Testis (tissue), 2 donors: ENCODE measurements at regions not wholly inside any gene's neighbourhood (a gene's known extent, or its start where the extent isn't known, plus 50 kb on each side); places are given as distances from the start of the nearest gene placed in this dataset.

Experiments
- DNase-seq: peaks from one replicate; pipeline ENCODE4 v3.0.0-alpha.2; 2019
- H3K27ac ChIP-seq, 2 donors: fragments of 200-600 bp; sonication (generic); one replicate each; pipeline ENCODE4 v1.5.1; 2019
- H3K27me3 ChIP-seq: fragments of 200-600 bp; sonication (generic); one replicate; pipeline ENCODE4 v1.5.1; 2019
- H3K36me3 ChIP-seq: fragments of 200-600 bp; sonication (generic); one replicate; pipeline ENCODE4 v1.5.1; 2017; ENCODE audit warnings: low read depth; ENCODE audit errors: missing control alignments
- H3K4me1 ChIP-seq: fragments of 200-600 bp; sonication (generic); one replicate; pipeline ENCODE4 v1.5.1; 2019
- H3K4me3 ChIP-seq, 2 donors: fragments of 200-600 bp; sonication (generic); one replicate each; pipeline ENCODE4 v1.5.1; 2017 to 2019
- H3K9me3 ChIP-seq: fragments of 200-600 bp; sonication (generic); one replicate; pipeline ENCODE4 v1.5.1; 2017
- POLR2A ChIP-seq: fragments of 450-650 bp; IDR thresholded peaks from one replicate; pipeline ENCODE4 v1.6.1; 2017; ENCODE audit warnings: antibody characterized with exemption, mild to moderate bottlenecking, moderate library complexity
- WGBS, 2 donors: methylation state at CpG; one replicate each; pipeline ENCODE4 v1.1.5; 2018; 5-methylcytosine and 5-hydroxymethylcytosine counted together
- intact Hi-C: fragments of 100-400 bp; cut with DNase I; formaldehyde crosslinking; loops from one replicate; pipeline ENCODE4 v1.15.1; 2023; ENCODE audit warnings: low total_unique reads
- TF ChIP-seq, protein P1 (sequence below), 3 experiments: fragments of 450-650 bp in 2 of 3; fragments of 200-600 bp in 1 of 3; sonication (generic) in 1 of 3; IDR thresholded peaks; one replicate each; pipeline ENCODE4 v1.5.1; 2016 to 2019; ENCODE audit warnings: antibody characterized with exemption in 3 of 3, mild to moderate bottlenecking in 2 of 3, moderate library complexity in 1 of 3

GRCh38 chr5:159844267-159845121 is 71.8 kb upstream of the ADRA1B start:
- Histone ChIP-seq H3K4me1 (no peaks in the 10 kb centered on the region), H3K27ac (no peak overlapping the region), H3K36me3 (no peaks in the 10 kb centered on the region), H3K4me3 (no peak overlapping the region), H3K9me3 (no peaks in the 10 kb centered on the region), H3K27me3 (no peaks in the 10 kb centered on the region)
- no peak for TF ChIP-seq POLR2A
- TF ChIP-seq, protein P1, sequence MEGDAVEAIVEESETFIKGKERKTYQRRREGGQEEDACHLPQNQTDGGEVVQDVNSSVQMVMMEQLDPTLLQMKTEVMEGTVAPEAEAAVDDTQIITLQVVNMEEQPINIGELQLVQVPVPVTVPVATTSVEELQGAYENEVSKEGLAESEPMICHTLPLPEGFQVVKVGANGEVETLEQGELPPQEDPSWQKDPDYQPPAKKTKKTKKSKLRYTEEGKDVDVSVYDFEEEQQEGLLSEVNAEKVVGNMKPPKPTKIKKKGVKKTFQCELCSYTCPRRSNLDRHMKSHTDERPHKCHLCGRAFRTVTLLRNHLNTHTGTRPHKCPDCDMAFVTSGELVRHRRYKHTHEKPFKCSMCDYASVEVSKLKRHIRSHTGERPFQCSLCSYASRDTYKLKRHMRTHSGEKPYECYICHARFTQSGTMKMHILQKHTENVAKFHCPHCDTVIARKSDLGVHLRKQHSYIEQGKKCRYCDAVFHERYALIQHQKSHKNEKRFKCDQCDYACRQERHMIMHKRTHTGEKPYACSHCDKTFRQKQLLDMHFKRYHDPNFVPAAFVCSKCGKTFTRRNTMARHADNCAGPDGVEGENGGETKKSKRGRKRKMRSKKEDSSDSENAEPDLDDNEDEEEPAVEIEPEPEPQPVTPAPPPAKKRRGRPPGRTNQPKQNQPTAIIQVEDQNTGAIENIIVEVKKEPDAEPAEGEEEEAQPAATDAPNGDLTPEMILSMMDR (IDR thresholded peaks at IDR 0.05), result no peak
- 88% methylated on average over 1 of the region's 1 CpG for WGBS, 2 donors
- intact Hi-C loops, result no loop called here
- no peak for DNase-seq

DNA sequence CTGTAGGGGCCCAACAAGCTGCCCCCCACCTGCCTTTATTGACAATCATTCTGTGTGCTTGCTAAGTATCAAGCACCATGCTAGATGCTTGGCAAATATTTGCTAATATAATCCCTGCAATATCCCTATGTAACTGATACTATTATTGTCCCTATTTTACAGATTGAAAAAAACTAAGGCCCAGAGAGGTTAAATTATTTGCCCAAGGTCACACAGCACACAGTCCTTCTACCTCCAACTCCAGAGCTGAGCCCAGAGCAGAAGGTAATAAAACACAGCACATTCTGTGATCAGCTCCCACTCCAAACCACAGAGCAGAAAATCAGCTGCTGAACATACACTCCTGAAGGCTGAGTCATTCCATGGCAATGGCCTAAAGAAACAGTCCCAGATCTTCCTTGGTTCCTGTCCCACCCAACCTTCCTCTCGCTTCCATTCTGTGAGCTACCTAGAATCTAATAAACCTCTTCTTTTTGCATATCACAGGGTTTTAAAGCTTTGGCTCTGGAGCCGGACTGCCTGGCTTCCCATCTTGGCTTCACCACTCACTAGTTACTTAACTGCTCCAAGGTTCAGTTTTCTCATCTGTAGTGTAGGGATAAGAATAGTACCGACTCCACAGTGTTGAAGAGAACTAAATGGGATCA is 66.7 kb upstream of the ADRA1B start:
- Histone ChIP-seq H3K27me3 (no peaks in the 10 kb centered on the region), H3K9me3 (no peaks in the 10 kb centered on the region), H3K4me3 (no peak overlapping the region), H3K27ac (no peak overlapping the region), H3K36me3 (no peaks in the 10 kb centered on the region), H3K4me1 (no peaks in the 10 kb centered on the region)
- no peak for DNase-seq
- TF ChIP-seq POLR2A, result no peak
- TF ChIP-seq, protein P1 (IDR thresholded peaks at IDR 0.05), result no peak
- intact Hi-C loops, result no loop called here
- WGBS, 2 donors, result 80 to 83% methylated on average over 3 of the region's 3 CpGs

- Histone ChIP-seq H3K4me3 (no peak overlapping the region), H3K27me3 (no peaks in the 10 kb centered on the region), H3K36me3 (no peaks in the 10 kb centered on the region), H3K4me1 (no peaks in the 10 kb centered on the region), H3K27ac (no peak overlapping the region), H3K9me3 (no peaks in the 10 kb centered on the region)
- intact Hi-C loops, result no loop called here
- DNase-seq, result no peak
- 83 to 86% methylated on average over 6 of the region's 6 CpGs for WGBS, 2 donors
- no peak for TF ChIP-seq POLR2A
- TF ChIP-seq, protein P1 (IDR thresholded peaks at IDR 0.05), result no peak
Measured at GRCh38 chr5:159850160-159850559, 66.1 kb upstream of the ADRA1B start.

DNA sequence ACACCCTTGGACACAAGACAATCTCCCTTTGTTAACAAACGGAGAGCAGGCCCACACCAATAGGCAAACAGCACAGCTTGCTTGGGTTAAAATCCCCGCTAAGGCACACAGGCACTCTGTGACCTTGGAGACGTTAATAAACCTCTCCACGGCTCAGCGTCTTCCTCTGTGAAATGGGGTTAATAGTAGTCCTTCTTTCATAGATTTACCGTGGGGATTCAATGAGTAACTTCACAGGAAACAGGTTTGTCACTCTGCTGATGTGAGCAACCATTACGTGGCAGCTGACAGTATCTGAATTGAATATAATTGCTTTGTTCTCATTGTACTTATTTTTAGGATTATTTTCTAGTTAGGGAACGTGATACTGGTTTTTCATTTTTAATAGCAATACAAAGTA is 65.2 kb upstream of the ADRA1B start:
- H3K27ac ChIP-seq, result no peak overlapping the region
- no peak for TF ChIP-seq POLR2A
- TF ChIP-seq, protein P1 (IDR thresholded peaks at IDR 0.05), result no peak

More for the DNA sequence above, 65.2 kb upstream of the ADRA1B start:
- no peaks in the 10 kb centered on the region for H3K36me3 ChIP-seq
- no peaks in the 10 kb centered on the region for H3K27me3 ChIP-seq
- intact Hi-C loops, result no loop called here
- H3K9me3 ChIP-seq, result no peaks in the 10 kb centered on the region
- no peaks in the 10 kb centered on the region for H3K4me1 ChIP-seq
- no peak overlapping the region for H3K4me3 ChIP-seq
- DNase-seq, result no peak
- WGBS, 2 donors, result 48 to 56% methylated on average over 8 of the region's 8 CpGs
